K562 (cell line): ENCODE measurements at regions not wholly inside any gene's neighbourhood (a gene's known extent, or its start where the extent isn't known, plus 50 kb on each side); places are given as distances from the start of the nearest gene placed in this dataset.

Experiments used
- ATAC-seq: fragments of 200-7000 bp; cut with Tn5 transposase; 3 replicates; pipeline ENCODE4 v1.9.1; 2020; ENCODE audit warnings: moderate library complexity
- BruUV-seq: library from RNA; stranded (reverse); fragments of 400-500 nt; replicated peaks from 2 replicates; lab custom pipeline; 2021; lab: Mats Ljungman, UMichigan
- CTCF ChIA-PET: fragments of 300-600 bp; formaldehyde crosslinking; extraction: SDS; loops from one replicate; lab custom pipeline; 2021; ENCODE audit warnings: low intra/inter-chr PET ratio; lab: Yijun Ruan, JAX
- POLR2A ChIA-PET: fragments of 300-600, 350-650 bp; sonication (Branson Sonifier 250); formaldehyde crosslinking; extraction: SDS; loops from one replicate; lab custom pipeline; 2021; ENCODE audit warnings: antibody characterized with exemption, inconsistent platforms; lab: Yijun Ruan, JAX
- DNase-seq, 4 experiments: peaks; one replicate each; pipeline versions ENCODE4 v3.0.0 to v3.0.0-alpha.2; 2011 to 2018; ENCODE audit warnings: low spot score in 3 of 4, mixed read lengths in 3 of 4; ENCODE audit errors: extremely low read depth in 1 of 4
- FAIRE-seq: peaks from 2 replicates; lab custom pipeline; 2011; peaks lifted over from hg19 to GRCh38; lab: Jason Lieb, UNC
- H2AFZ ChIP-seq: 2 replicates; pipeline ENCODE4 v1.6.0; 2011; ENCODE audit warnings: low read depth, low read length, control low read depth, inconsistent platforms
- H3K27ac ChIP-seq: fragments of 200-600 bp; 3 replicates; pipeline ENCODE4 v1.8.0; 2011; ENCODE audit warnings: low read depth, mild to moderate bottlenecking, control low read depth, inconsistent platforms, low read length, moderate library complexity, mixed read lengths; ENCODE audit errors: extremely low read depth
- H3K27me3 ChIP-seq, 2 experiments: fragments of 300-600 bp in 1 of 2; 2 replicates in 1 of 2; 3 replicates in 1 of 2; pipeline versions ENCODE4 v1.6.0 to v1.8.0; 2011; ENCODE audit warnings: inconsistent platforms in 2 of 2, low read length in 2 of 2, mild to moderate bottlenecking in 1 of 2, mixed read lengths in 1 of 2, moderate library complexity in 1 of 2; ENCODE audit not compliant: control insufficient read depth in 2 of 2, insufficient read depth in 2 of 2
- H3K36me3 ChIP-seq: fragments of 300-600 bp; 3 replicates; pipeline ENCODE4 v1.8.0; 2011; ENCODE audit warnings: mild to moderate bottlenecking, low read length, inconsistent platforms; ENCODE audit not compliant: control insufficient read depth, insufficient read depth
- H3K4me1 ChIP-seq, 2 experiments: fragments of 200-600 bp in 1 of 2; replicated peaks in 1 of 2; 2 replicates in 1 of 2; 3 replicates in 1 of 2; pipeline versions ENCODE4 v1.5.1 to v1.8.0; 2011; ENCODE audit warnings: inconsistent platforms in 2 of 2, low read length in 2 of 2, mild to moderate bottlenecking in 1 of 2, mixed read lengths in 1 of 2, moderate library complexity in 1 of 2; ENCODE audit not compliant: control insufficient read depth in 2 of 2, insufficient read depth in 2 of 2
- H3K4me2 ChIP-seq: 2 replicates; pipeline ENCODE4 v1.6.1; 2011; ENCODE audit warnings: low read length, control low read depth, inconsistent platforms, mixed read lengths; ENCODE audit not compliant: insufficient read depth
- H3K4me3 ChIP-seq: fragments of 200-600 bp; sonication (generic), shearing (Covaris generic); 2 replicates; pipeline ENCODE4 v1.5.1; 2016; ENCODE audit warnings: control low read depth, inconsistent platforms
- H3K79me2 ChIP-seq: fragments of 200-600 bp; 3 replicates; pipeline ENCODE4 v1.8.0; 2011; ENCODE audit warnings: low read length, inconsistent platforms; ENCODE audit not compliant: control insufficient read depth, insufficient read depth
- H3K9ac ChIP-seq, 2 experiments: 2 replicates each; pipeline versions ENCODE4 v1.6.0 to v1.6.1; 2011; ENCODE audit warnings: low read depth in 2 of 2, low read length in 2 of 2, control low read depth in 1 of 2, inconsistent platforms in 1 of 2, mild to moderate bottlenecking in 1 of 2, mixed read lengths in 1 of 2; ENCODE audit not compliant: insufficient read depth in 1 of 2
- H3K9me1 ChIP-seq: one replicate; pipeline ENCODE4 v1.6.0; 2011; ENCODE audit warnings: inconsistent platforms, mild to moderate bottlenecking, low read length, moderate library complexity; ENCODE audit not compliant: control insufficient read depth, insufficient read depth
- H3K9me3 ChIP-seq: replicated peaks from 2 replicates; pipeline ENCODE4 v1.5.1; 2011; ENCODE audit warnings: low read depth, low read length, inconsistent platforms; ENCODE audit not compliant: control insufficient read depth, insufficient read depth
- H4K20me1 ChIP-seq: replicated peaks from 2 replicates; pipeline ENCODE4 v1.6.1; 2011; ENCODE audit warnings: low read length, inconsistent platforms, mixed read lengths; ENCODE audit not compliant: control insufficient read depth, insufficient read depth
- NCOA4 ChIP-seq: fragments of 450-650 bp; IDR thresholded peaks from 2 replicates; pipeline ENCODE4 v1.6.1; 2018; ENCODE audit warnings: mild to moderate bottlenecking; ENCODE audit not compliant: partially characterized antibody
- ZNF668 ChIP-seq: fragments of 250-450 bp; sonication (Bioruptor Pico); IDR thresholded peaks from 2 replicates; pipeline ENCODE4 v1.8.0; 2022; ENCODE audit warnings: mild to moderate bottlenecking, inconsistent platforms
- ZNF75A ChIP-seq: fragments of 450-650 bp; formaldehyde crosslinking; IDR thresholded peaks from 2 replicates; pipeline ENCODE4 v1.4.0; 2020; ENCODE audit warnings: mild to moderate bottlenecking
- WGBS: fragments of 100-300 bp; shearing (Covaris generic); methylation state at CpG from one replicate; pipeline ENCODE4 v1.1.6; 2016; ENCODE audit warnings: low coverage, mixed read lengths; ENCODE audit not compliant: insufficient coverage; ENCODE audit errors: missing lambda C conversion rate; 5-methylcytosine and 5-hydroxymethylcytosine counted together
- in situ Hi-C: fragments of 300-500 bp; cut with MboI; formaldehyde crosslinking; loops from 4 replicates; pipeline ENCODE4 v1.15.0; 2018; ENCODE audit warnings: inconsistent platforms, mixed read lengths
- intact Hi-C: fragments of 100-400 bp; cut with micrococcal nuclease; formaldehyde crosslinking; loops from 2 replicates; pipeline ENCODE4 v1.14.2; 2022
- TF ChIP-seq, protein P1 (sequence below): sonication (generic); formaldehyde crosslinking; IDR thresholded peaks from 2 replicates; pipeline ENCODE4 v1.8.0; 2023; ENCODE audit warnings: mild to moderate bottlenecking, missing genetic modification reagents
- TF ChIP-seq, protein P2 (sequence below): fragments of 250-450 bp; sonication (Bioruptor Pico); IDR thresholded peaks from 2 replicates; pipeline ENCODE4 v1.5.1; 2021; ENCODE audit warnings: mild to moderate bottlenecking
- TF ChIP-seq, protein P3 (sequence below): sonication (generic); formaldehyde crosslinking; IDR thresholded peaks from 2 replicates; pipeline ENCODE4 v1.8.1; 2023; ENCODE audit warnings: mild to moderate bottlenecking, missing genetic modification reagents, moderate library complexity

DNA sequence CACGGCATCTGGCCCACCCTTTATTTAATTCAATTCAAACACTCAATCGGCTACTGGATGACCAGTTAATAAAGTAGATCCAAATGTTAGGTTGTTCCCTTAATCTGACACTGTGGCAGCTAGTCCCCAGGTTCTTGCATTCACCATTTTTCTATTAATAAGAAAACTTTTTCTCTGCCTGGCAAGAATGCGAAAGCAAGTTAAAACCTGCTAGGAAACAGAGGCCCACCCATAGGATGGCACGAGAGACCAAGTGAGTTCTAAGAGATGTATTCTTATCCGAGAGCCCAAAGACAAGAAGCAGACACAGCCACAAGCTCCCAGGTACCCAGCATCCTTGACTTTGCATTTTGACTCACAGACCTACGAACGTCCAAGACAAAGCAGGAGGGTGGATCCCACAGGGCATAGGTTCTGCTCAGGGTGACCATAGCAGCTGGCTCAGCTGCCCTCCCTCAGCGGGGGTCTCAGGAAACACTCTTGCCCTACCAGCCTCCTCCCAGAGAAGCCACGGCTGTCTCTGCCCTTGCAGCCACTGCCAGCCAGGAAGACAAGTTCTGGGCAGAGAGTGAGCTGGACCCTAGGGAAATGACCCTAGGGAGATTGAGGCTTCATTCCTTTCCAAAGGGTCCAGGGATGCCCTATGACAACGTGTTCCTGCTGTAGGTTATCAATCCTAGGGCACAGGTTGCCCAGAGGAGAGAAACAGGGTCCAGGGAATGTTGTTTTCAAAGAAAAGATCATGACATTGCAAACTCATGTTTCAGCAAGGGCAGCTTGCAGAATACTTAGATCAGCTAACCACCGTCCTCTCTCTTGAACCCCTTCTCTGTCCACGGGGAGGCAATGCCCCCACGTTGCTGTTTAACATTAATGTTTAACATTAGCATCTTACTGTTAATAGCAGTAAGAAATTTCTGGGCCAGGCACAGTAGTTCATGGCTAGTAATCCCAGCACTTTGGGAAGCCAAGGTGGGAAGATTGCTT is 147.2 kb upstream of the ZNF507 start:
- intact Hi-C loops, result no loop called here
- CTCF ChIA-PET, result no interaction called here
- H3K4me2 ChIP-seq, result no peak overlapping the region
- peaks cover 3% of the 10 kb centered on the region for H3K9me1 ChIP-seq
- no peaks in the 10 kb centered on the region for H3K36me3 ChIP-seq
- H3K27me3 ChIP-seq, result no peaks in the 10 kb centered on the region; a peak in 1 of 5 replicates
- no peak overlapping the region for H3K27ac ChIP-seq
- DNase-seq, result no peak
- no peak for FAIRE-seq
- no peak overlapping the region for H2AFZ ChIP-seq
- no peaks in the 10 kb centered on the region for H3K9me3 ChIP-seq
- TF ChIP-seq, protein P1, sequence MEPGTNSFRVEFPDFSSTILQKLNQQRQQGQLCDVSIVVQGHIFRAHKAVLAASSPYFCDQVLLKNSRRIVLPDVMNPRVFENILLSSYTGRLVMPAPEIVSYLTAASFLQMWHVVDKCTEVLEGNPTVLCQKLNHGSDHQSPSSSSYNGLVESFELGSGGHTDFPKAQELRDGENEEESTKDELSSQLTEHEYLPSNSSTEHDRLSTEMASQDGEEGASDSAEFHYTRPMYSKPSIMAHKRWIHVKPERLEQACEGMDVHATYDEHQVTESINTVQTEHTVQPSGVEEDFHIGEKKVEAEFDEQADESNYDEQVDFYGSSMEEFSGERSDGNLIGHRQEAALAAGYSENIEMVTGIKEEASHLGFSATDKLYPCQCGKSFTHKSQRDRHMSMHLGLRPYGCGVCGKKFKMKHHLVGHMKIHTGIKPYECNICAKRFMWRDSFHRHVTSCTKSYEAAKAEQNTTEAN (CRISPR knock-in tag), result no peak
- TF ChIP-seq, protein P2, sequence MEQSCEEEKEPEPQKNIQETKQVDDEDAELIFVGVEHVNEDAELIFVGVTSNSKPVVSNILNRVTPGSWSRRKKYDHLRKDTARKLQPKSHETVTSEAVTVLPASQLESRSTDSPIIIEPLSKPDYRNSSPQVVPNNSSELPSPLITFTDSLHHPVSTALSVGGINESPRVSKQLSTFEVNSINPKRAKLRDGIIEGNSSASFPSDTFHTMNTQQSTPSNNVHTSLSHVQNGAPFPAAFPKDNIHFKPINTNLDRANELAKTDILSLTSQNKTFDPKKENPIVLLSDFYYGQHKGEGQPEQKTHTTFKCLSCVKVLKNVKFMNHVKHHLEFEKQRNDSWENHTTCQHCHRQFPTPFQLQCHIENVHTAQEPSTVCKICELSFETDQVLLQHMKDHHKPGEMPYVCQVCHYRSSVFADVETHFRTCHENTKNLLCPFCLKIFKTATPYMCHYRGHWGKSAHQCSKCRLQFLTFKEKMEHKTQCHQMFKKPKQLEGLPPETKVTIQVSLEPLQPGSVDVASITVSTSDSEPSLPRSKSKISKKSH, result no peak
- TF ChIP-seq, protein P3, sequence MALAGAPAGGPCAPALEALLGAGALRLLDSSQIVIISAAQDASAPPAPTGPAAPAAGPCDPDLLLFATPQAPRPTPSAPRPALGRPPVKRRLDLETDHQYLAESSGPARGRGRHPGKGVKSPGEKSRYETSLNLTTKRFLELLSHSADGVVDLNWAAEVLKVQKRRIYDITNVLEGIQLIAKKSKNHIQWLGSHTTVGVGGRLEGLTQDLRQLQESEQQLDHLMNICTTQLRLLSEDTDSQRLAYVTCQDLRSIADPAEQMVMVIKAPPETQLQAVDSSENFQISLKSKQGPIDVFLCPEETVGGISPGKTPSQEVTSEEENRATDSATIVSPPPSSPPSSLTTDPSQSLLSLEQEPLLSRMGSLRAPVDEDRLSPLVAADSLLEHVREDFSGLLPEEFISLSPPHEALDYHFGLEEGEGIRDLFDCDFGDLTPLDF (CRISPR knock-in tag), result no peak
- TF ChIP-seq NCOA4 (no peak), ZNF668 (CRISPR knock-in tag) (no peak), ZNF75A (no peak)
- TF ChIP-seq, all 486 proteins: peak for 0
- Histone ChIP-seq H3K4me1 (no peaks in the 10 kb centered on the region), H3K79me2 (no peaks in the 10 kb centered on the region), H4K20me1 (no peaks in the 10 kb centered on the region), H3K4me3 (no peak overlapping the region), H3K9ac (no peak overlapping the region)
- 0% methylated on average over 13 of the region's 13 CpGs for WGBS
- BruUV-seq, result no TSS peak
- in situ Hi-C loops, result no loop called here
- POLR2A ChIA-PET, result interaction anchor here (0.5 to 0.7 kb wide), 2 partner anchors 816 to 1085 kb away, joined by 3 read pairs; no protein-coding TSS in a partner anchor
- no peak for ATAC-seq
